ENCODE measurements at regions not wholly inside any gene's neighbourhood (a gene's known extent, or its start where the extent isn't known, plus 50 kb on each side); places are given as distances from the start of the nearest gene placed in this dataset.

- TF ChIP-seq MAX (IDR thresholded peaks at IDR 0.05): no peak
- no peak for TF ChIP-seq POLR2A (IDR thresholded peaks at IDR 0.05; ENCODE audit: control extremely low read depth in 1 of 2, low read depth in 2 of 2, low read length in 2 of 2)
- no peak for TF ChIP-seq EZH2 (IDR thresholded peaks at IDR 0.05; ENCODE audit: low read depth, low read length, severe bottlenecking)
- no peak for TF ChIP-seq SIN3A (conservative IDR thresholded peaks at IDR 0.05 in 1 of 2, IDR thresholded peaks at IDR 0.05 in 1 of 2; ENCODE audit: low read depth in 1 of 2, low read length in 2 of 2)
Observed at GRCh38 chr4:38279077-38279476, 318.9 kb downstream of the PTTG2 start.
